Right atrium auricular region (tissue), 2 donors: ENCODE measurements at regions not wholly inside any gene's neighbourhood (a gene's known extent, or its start where the extent isn't known, plus 50 kb on each side); places are given as distances from the start of the nearest gene placed in this dataset.
"Not testable (repeated sequence)": the region's sequence is repeated elsewhere in the genome, so short reads cannot be mapped to it uniquely, and the experiment has no call there.

Experiments used
- DNase-seq: peaks from one replicate; pipeline ENCODE4 v3.0.0-alpha.2; 2019; ENCODE audit warnings: low spot score
- H3K27ac ChIP-seq, 2 donors: fragments of 200-600 bp; sonication (generic); 1 replicate in 1 of 2; 2 replicates in 1 of 2; pipeline ENCODE4 v1.5.1; 2016 to 2019
- H3K27me3 ChIP-seq, 2 donors: fragments of 200-600 bp; sonication (generic); one replicate each; pipeline versions ENCODE4 v1.5.1 to v1.6.0; 2017 to 2019
- H3K36me3 ChIP-seq: fragments of 200-600 bp; sonication (generic); one replicate; pipeline ENCODE4 v1.5.1; 2016
- H3K4me1 ChIP-seq, 2 donors: fragments of 200-600 bp; sonication (generic); one replicate each; pipeline versions ENCODE4 v1.5.1 to v1.6.0; 2017 to 2019
- H3K4me3 ChIP-seq, 2 donors: fragments of 200-600 bp; sonication (generic); 1 replicate in 1 of 2; 2 replicates in 1 of 2; pipeline ENCODE4 v1.5.1; 2017 to 2019; ENCODE audit warnings: mild to moderate bottlenecking in 1 of 2, moderate library complexity in 1 of 2
- H3K9me3 ChIP-seq, 2 donors: fragments of 200-600 bp; sonication (generic); one replicate each; pipeline ENCODE4 v1.5.1; 2019
- TF ChIP-seq, protein P1 (sequence below), 2 donors: fragments of 200-600 bp; sonication (generic); IDR thresholded peaks; one replicate each; pipeline ENCODE4 v1.5.1; 2019; ENCODE audit warnings: antibody characterized with exemption in 2 of 2

GRCh38 chr16:65315081-65315780 is 193.4 kb upstream of the CDH11 start:
- peak; percentile 78 for DNase-seq
- Histone ChIP-seq H3K4me1 (peaks cover 0 to 14% of the 10 kb centered on the region in 2 donors), H3K27ac (no peak overlapping the region)

GRCh38 chr16:65314627-65315008 is 192.8 kb upstream of the CDH11 start:
- TF ChIP-seq, protein P1, sequence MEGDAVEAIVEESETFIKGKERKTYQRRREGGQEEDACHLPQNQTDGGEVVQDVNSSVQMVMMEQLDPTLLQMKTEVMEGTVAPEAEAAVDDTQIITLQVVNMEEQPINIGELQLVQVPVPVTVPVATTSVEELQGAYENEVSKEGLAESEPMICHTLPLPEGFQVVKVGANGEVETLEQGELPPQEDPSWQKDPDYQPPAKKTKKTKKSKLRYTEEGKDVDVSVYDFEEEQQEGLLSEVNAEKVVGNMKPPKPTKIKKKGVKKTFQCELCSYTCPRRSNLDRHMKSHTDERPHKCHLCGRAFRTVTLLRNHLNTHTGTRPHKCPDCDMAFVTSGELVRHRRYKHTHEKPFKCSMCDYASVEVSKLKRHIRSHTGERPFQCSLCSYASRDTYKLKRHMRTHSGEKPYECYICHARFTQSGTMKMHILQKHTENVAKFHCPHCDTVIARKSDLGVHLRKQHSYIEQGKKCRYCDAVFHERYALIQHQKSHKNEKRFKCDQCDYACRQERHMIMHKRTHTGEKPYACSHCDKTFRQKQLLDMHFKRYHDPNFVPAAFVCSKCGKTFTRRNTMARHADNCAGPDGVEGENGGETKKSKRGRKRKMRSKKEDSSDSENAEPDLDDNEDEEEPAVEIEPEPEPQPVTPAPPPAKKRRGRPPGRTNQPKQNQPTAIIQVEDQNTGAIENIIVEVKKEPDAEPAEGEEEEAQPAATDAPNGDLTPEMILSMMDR (IDR thresholded peaks at IDR 0.05) = no peak
- Histone ChIP-seq H3K36me3 (no peaks in the 10 kb centered on the region), H3K27ac (no peak overlapping the region), H3K4me1 (peaks cover 0 to 19% of the 10 kb centered on the region in 2 donors), H3K27me3 (no peaks in the 10 kb centered on the region), H3K9me3 (no peaks in the 10 kb centered on the region), H3K4me3 (no peak overlapping the region)
- DNase-seq = no peak

More at GRCh38 chr16:65315081-65315780, 193.4 kb upstream of the CDH11 start:
- TF ChIP-seq, protein P1 (IDR thresholded peaks at IDR 0.05) = no peak
- Histone ChIP-seq H3K36me3 (no peaks in the 10 kb centered on the region), H3K27me3 (no peaks in the 10 kb centered on the region), H3K9me3 (no peaks in the 10 kb centered on the region), H3K4me3 (no peak overlapping the region)

DNA sequence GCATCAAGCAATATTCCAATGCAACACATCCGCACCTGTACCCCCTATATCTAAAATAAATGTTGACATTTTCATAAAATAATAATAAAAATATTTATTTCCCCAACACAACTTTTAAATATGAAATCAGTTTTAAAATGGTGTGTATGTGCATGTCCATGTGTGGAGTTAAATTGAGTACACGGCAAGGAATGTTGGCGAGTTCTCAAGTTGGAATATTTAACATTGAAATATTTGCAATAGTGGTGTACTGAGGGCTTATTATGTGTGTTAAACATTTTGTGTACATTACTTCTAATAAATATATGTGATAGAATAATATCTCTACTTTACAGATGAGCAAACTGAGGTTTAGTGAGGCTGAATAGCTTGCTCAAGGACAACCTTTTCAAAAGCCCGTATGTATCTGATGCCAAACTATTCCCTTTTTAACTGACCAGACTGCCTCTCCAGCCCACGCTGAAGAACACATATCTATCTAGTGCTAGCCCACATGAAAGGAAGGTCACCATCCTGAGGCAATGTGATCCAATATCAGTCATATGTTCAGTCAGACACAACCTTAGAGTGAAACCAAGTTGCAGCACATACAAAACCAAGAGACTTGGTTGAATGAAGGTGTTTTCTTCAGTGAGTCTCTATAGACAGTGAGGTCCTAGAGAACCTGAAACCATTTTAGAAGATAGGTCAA is 192.2 kb upstream of the CDH11 start:
- TF ChIP-seq, protein P1 (IDR thresholded peaks at IDR 0.05) = no peak
- Histone ChIP-seq H3K27me3 (no peaks in the 10 kb centered on the region), H3K9me3 (no peaks in the 10 kb centered on the region), H3K36me3 (no peaks in the 10 kb centered on the region), H3K4me1 (peaks cover 0 to 20% of the 10 kb centered on the region in 2 donors), H3K27ac (no peak overlapping the region), H3K4me3 (no peak overlapping the region)
- no peak for DNase-seq

DNA sequence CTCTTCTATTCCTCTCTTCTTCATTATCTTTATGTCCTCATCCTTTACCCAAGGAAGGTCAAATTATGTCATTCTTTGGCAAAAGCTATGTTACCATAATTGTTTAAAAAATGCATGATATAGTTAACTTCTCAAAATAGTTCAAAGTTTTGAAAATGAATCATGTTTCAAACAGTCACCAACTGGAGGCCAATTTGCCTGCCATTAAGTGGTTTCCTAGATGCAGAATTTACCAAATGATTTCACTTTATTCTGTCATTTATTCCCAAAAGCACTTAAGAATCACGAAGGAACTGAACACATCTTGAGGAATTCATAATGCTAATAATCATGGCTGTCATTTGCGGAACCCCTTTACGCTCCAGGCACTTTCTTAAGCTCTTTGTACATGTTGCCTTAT is 190.9 kb upstream of the CDH11 start:
- Histone ChIP-seq H3K27ac (no peak overlapping the region), H3K27me3 (no peaks in the 10 kb centered on the region), H3K4me3 (no peak overlapping the region), H3K9me3 (no peaks in the 10 kb centered on the region), H3K36me3 (no peaks in the 10 kb centered on the region), H3K4me1 (peaks cover 0 to 20% of the 10 kb centered on the region in 2 donors)
- DNase-seq = no peak
- TF ChIP-seq, protein P1 (IDR thresholded peaks at IDR 0.05) = no peak

DNA sequence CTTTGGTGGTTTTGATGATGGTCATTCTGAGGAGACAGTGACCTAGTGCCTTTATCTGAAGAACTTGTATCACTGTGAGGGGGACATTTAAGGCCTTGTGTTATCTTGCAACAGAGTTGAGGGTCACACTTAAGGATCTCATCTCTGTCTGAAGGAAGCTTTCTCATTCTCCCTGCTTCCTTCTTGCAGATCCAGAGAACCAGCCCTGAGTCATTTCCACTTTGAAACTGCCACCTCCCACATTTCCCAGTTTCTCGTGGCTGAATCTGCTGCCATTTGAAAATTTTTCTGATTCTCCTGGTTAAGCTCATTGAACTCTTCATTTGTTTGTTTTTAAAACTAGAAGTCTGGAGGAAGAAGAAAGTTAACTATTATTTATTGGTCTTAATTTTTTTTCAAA is 190.2 kb upstream of the CDH11 start:
- Histone ChIP-seq H3K9me3 (no peaks in the 10 kb centered on the region), H3K27ac (peak overlapping the region in 1 of 2 donors; percentile 75), H3K4me1 (peaks cover 0 to 20% of the 10 kb centered on the region in 2 donors), H3K27me3 (no peaks in the 10 kb centered on the region), H3K4me3 (no peak overlapping the region), H3K36me3 (no peaks in the 10 kb centered on the region)
- TF ChIP-seq, protein P1 (IDR thresholded peaks at IDR 0.05) = no peak
- no peak for DNase-seq

DNA sequence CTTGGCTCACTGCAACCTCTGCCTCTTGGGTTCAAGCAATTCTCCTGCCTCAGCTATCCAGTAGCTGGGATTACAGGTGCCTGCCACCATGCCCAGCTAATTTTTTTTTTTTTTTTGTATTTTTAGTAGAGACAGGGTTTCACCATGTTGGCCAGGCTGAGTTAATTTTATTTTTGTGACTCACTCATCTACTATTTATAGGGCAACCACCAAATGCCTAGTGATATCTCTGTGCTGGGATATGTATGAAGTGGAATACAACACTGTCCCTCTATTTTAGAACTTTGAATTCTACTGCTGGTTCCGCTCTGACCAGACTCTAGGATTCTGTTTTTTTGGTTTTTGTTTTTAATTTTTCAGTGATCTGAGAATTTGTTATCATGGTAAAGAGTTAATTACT is 188.6 kb upstream of the CDH11 start:
- H3K9me3 ChIP-seq, H3K4me3 ChIP-seq, H3K36me3 ChIP-seq, DNase-seq, H3K27me3 ChIP-seq: not testable (repeated sequence)
- H3K4me1 ChIP-seq = peaks cover 0 to 19% of the 10 kb centered on the region in 2 donors
- H3K27ac ChIP-seq = peak overlapping the region in 1 of 2 donors; percentile 75
